Keratinocyte (primary cell): ENCODE measurements at regions not wholly inside any gene's neighbourhood (a gene's known extent, or its start where the extent isn't known, plus 50 kb on each side); places are given as distances from the start of the nearest gene placed in this dataset.

Source experiments
- DNase-seq: peaks from one replicate; pipeline ENCODE4 v3.0.0-alpha.2; 2011; ENCODE audit warnings: low read depth, missing footprints, low spot score
- FAIRE-seq: peaks from 2 replicates; lab custom pipeline; 2011; peaks lifted over from hg19 to GRCh38; lab: Jason Lieb, UNC
- H2AFZ ChIP-seq: 2 replicates; pipeline ENCODE4 v1.6.0; 2012; ENCODE audit warnings: low read length, control low read depth, inconsistent platforms; ENCODE audit not compliant: control insufficient read depth
- H3K27ac ChIP-seq: 2 replicates; pipeline ENCODE4 v1.5.1; 2011; ENCODE audit warnings: low read length; ENCODE audit not compliant: control insufficient read depth, insufficient read depth
- H3K27me3 ChIP-seq: 3 replicates; pipeline ENCODE4 v1.6.0; 2011; ENCODE audit warnings: low read length; ENCODE audit not compliant: control insufficient read depth, insufficient read depth; ENCODE audit errors: extremely low read depth
- H3K36me3 ChIP-seq, 2 experiments: 2 replicates in 1 of 2; 3 replicates in 1 of 2; pipeline ENCODE4 v1.5.1; 2011; ENCODE audit warnings: low read length in 2 of 2, mild to moderate bottlenecking in 1 of 2; ENCODE audit not compliant: control insufficient read depth in 2 of 2, insufficient read depth in 2 of 2; ENCODE audit errors: extremely low read depth in 1 of 2
- H3K4me1 ChIP-seq: 3 replicates; pipeline ENCODE4 v1.5.1; 2011; ENCODE audit warnings: low read length; ENCODE audit not compliant: control insufficient read depth, insufficient read depth; ENCODE audit errors: extremely low read depth
- H3K4me2 ChIP-seq: 3 replicates; pipeline ENCODE4 v1.6.0; 2011; ENCODE audit warnings: low read depth, low read length; ENCODE audit not compliant: control insufficient read depth, insufficient read depth; ENCODE audit errors: extremely low read depth
- H3K4me3 ChIP-seq, 3 experiments: fragments of 200-600 bp in 1 of 3; sonication (generic) in 1 of 3; 2 replicates in 2 of 3; 3 replicates in 1 of 3; pipeline ENCODE4 v1.5.1; 2011 to 2016; ENCODE audit warnings: low read length in 3 of 3, mild to moderate bottlenecking in 3 of 3, control low read depth in 2 of 3, inconsistent platforms in 1 of 3, low read depth in 1 of 3, mixed read lengths in 1 of 3, mixed run types in 1 of 3, moderate library complexity in 1 of 3; ENCODE audit not compliant: control insufficient read depth in 2 of 3, insufficient read depth in 2 of 3; ENCODE audit errors: extremely low read depth in 1 of 3
- H3K79me2 ChIP-seq: 2 replicates; pipeline ENCODE4 v1.6.0; 2012; ENCODE audit warnings: low read length; ENCODE audit not compliant: control insufficient read depth, insufficient read depth
- H3K9ac ChIP-seq: 3 replicates; pipeline ENCODE4 v1.6.0; 2011; ENCODE audit warnings: low read length; ENCODE audit not compliant: control insufficient read depth, insufficient read depth; ENCODE audit errors: extremely low read depth
- H3K9me1 ChIP-seq: 3 replicates; pipeline ENCODE4 v1.6.0; 2011; ENCODE audit warnings: low read length; ENCODE audit not compliant: control insufficient read depth, insufficient read depth; ENCODE audit errors: extremely low read depth
- H3K9me3 ChIP-seq: 2 replicates; pipeline ENCODE4 v1.5.1; 2012; ENCODE audit warnings: low read depth, low read length; ENCODE audit not compliant: control insufficient read depth
- H4K20me1 ChIP-seq: 3 replicates; pipeline ENCODE4 v1.6.0; 2011; ENCODE audit warnings: low read length; ENCODE audit not compliant: control insufficient read depth, insufficient read depth; ENCODE audit errors: extremely low read depth
- CTCF ChIP-seq, 3 experiments: IDR thresholded peaks in 1 of 3; conservative IDR thresholded peaks in 1 of 3; optimal IDR thresholded peaks in 1 of 3; 2 replicates in 2 of 3; 3 replicates in 1 of 3; pipeline versions ENCODE3 to v1.5.1; 2011; ENCODE audit warnings: low read length in 3 of 3, mild to moderate bottlenecking in 3 of 3, moderate library complexity in 2 of 3, control low read depth in 1 of 3, inconsistent platforms in 1 of 3; ENCODE audit not compliant: insufficient read depth in 2 of 3; ENCODE audit errors: extremely low read depth in 1 of 3
- EZH2 ChIP-seq: IDR thresholded peaks from one replicate; pipeline ENCODE4 v1.6.1; 2012; ENCODE audit warnings: inconsistent platforms, mild to moderate bottlenecking, low read length, moderate library complexity
- dilution Hi-C: fragments of 300-500 bp; cut with MboI; formaldehyde crosslinking; loops from one replicate; pipeline ENCODE4 v1.7.0; 2020; ENCODE audit warnings: low sequenced_read_pairs; ENCODE audit not compliant: extremely low pct_ligation_motif_present

GRCh38 chr4:152009031-152009670 is 248.3 kb upstream of the GATB start:
- Histone ChIP-seq H3K4me1 (no peaks in the 10 kb centered on the region), H3K79me2 (no peaks in the 10 kb centered on the region), H3K27me3 (peaks cover 4% of the 10 kb centered on the region), H3K9ac (no peak overlapping the region), H4K20me1 (no peaks in the 10 kb centered on the region), H3K9me3 (no peaks in the 10 kb centered on the region), H3K36me3 (no peaks in the 10 kb centered on the region), H3K4me3 (no peak overlapping the region), H3K27ac (no peak overlapping the region), H3K4me2 (no peak overlapping the region), H2AFZ (no peak overlapping the region), H3K9me1 (no peaks in the 10 kb centered on the region)
- FAIRE-seq = no peak
- DNase-seq = no peak
- TF ChIP-seq CTCF (optimal IDR thresholded peaks at IDR 0.05 in 1 of 3, IDR thresholded peaks at IDR 0.05 in 1 of 3, conservative IDR thresholded peaks at IDR 0.05 in 1 of 3; ENCODE audit: extremely low read depth in 1 of 3, insufficient read depth in 2 of 3, low read length in 3 of 3) = no peak
- no peak for TF ChIP-seq EZH2
- dilution Hi-C loops = no loop called here

GRCh38 chr4:152007111-152007510 is 246.3 kb upstream of the GATB start:
- Histone ChIP-seq H3K79me2 (no peaks in the 10 kb centered on the region), H3K36me3 (no peaks in the 10 kb centered on the region), H3K4me3 (no peak overlapping the region), H3K4me1 (no peaks in the 10 kb centered on the region), H4K20me1 (no peaks in the 10 kb centered on the region), H2AFZ (no peak overlapping the region), H3K27ac (no peak overlapping the region), H3K9me3 (no peaks in the 10 kb centered on the region), H3K9ac (no peak overlapping the region), H3K4me2 (no peak overlapping the region), H3K27me3 (peaks cover 4% of the 10 kb centered on the region), H3K9me1 (no peaks in the 10 kb centered on the region)
- dilution Hi-C loops = no loop called here
- TF ChIP-seq EZH2 (no peak), CTCF (optimal IDR thresholded peaks at IDR 0.05 in 1 of 3, IDR thresholded peaks at IDR 0.05 in 1 of 3, conservative IDR thresholded peaks at IDR 0.05 in 1 of 3; ENCODE audit: extremely low read depth in 1 of 3, insufficient read depth in 2 of 3, low read length in 3 of 3) (no peak)
- FAIRE-seq (no peak), DNase-seq (no peak)
